PC-9 (cell line): ENCODE measurements at regions not wholly inside any gene's neighbourhood (a gene's known extent, or its start where the extent isn't known, plus 50 kb on each side); places are given as distances from the start of the nearest gene placed in this dataset.

ENCODE experiments used
- EZH2 ChIP-seq: fragments of 200-600 bp; sonication (generic); IDR thresholded peaks from 2 replicates; pipeline ENCODE4 v1.8.0; 2017; ENCODE audit warnings: antibody characterized with exemption, low read depth
- TF ChIP-seq, protein P1 (sequence below): fragments of 200-600 bp; sonication (generic); conservative IDR thresholded peaks from 2 replicates; pipeline ENCODE4 v1.6.1; 2017; ENCODE audit warnings: mixed run types, antibody characterized with exemption, mild to moderate bottlenecking, moderate library complexity

- TF ChIP-seq, protein P1, sequence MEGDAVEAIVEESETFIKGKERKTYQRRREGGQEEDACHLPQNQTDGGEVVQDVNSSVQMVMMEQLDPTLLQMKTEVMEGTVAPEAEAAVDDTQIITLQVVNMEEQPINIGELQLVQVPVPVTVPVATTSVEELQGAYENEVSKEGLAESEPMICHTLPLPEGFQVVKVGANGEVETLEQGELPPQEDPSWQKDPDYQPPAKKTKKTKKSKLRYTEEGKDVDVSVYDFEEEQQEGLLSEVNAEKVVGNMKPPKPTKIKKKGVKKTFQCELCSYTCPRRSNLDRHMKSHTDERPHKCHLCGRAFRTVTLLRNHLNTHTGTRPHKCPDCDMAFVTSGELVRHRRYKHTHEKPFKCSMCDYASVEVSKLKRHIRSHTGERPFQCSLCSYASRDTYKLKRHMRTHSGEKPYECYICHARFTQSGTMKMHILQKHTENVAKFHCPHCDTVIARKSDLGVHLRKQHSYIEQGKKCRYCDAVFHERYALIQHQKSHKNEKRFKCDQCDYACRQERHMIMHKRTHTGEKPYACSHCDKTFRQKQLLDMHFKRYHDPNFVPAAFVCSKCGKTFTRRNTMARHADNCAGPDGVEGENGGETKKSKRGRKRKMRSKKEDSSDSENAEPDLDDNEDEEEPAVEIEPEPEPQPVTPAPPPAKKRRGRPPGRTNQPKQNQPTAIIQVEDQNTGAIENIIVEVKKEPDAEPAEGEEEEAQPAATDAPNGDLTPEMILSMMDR = no peak
- no peak for TF ChIP-seq EZH2
Observed at GRCh38 chr3:63762180-63762579, 56.9 kb upstream of the C3orf49 start.
